Peyer's patch (tissue), 4 donors: ENCODE measurements at regions not wholly inside any gene's neighbourhood (a gene's known extent, or its start where the extent isn't known, plus 50 kb on each side); places are given as distances from the start of the nearest gene placed in this dataset.

Experiments
- POLR2A ChIP-seq, 2 donors: fragments of 450-650 bp; IDR thresholded peaks; one replicate each; pipeline ENCODE4 v1.5.1; 2017; ENCODE audit warnings: antibody characterized with exemption in 2 of 2, mild to moderate bottlenecking in 2 of 2, moderate library complexity in 2 of 2
- TF ChIP-seq, protein P1 (sequence below), 6 experiments: fragments of 450-650 bp in 4 of 6; fragments of 200-600 bp in 2 of 6; sonication (generic) in 1 of 6; IDR thresholded peaks; one replicate each; pipeline ENCODE4 v1.5.1; 2017 to 2019; ENCODE audit warnings: antibody characterized with exemption in 6 of 6, mild to moderate bottlenecking in 3 of 6, moderate library complexity in 1 of 6

DNA sequence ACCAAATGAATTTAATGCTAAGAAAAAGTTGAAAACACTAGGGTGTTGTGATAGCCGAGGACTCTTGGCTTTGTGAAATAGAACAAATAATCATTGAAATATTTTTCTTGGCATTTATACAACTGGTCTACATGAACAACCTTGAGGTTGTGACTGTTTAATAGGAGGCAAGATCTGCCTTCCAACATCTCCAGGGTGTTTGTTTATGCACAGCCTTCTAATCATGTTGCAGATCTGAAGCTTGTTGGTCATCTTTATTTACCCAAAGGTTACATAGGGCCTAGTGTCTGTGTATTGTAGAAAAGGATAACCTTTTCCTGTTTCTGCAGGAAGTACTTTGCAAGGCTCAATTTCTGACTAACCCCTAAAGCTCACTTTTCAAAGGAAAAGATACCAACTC, 65.2 kb upstream of the RANBP3L start:
- TF ChIP-seq, protein P1, sequence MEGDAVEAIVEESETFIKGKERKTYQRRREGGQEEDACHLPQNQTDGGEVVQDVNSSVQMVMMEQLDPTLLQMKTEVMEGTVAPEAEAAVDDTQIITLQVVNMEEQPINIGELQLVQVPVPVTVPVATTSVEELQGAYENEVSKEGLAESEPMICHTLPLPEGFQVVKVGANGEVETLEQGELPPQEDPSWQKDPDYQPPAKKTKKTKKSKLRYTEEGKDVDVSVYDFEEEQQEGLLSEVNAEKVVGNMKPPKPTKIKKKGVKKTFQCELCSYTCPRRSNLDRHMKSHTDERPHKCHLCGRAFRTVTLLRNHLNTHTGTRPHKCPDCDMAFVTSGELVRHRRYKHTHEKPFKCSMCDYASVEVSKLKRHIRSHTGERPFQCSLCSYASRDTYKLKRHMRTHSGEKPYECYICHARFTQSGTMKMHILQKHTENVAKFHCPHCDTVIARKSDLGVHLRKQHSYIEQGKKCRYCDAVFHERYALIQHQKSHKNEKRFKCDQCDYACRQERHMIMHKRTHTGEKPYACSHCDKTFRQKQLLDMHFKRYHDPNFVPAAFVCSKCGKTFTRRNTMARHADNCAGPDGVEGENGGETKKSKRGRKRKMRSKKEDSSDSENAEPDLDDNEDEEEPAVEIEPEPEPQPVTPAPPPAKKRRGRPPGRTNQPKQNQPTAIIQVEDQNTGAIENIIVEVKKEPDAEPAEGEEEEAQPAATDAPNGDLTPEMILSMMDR (IDR thresholded peaks at IDR 0.05): no peak
- no peak for TF ChIP-seq POLR2A (IDR thresholded peaks at IDR 0.05)
